ENCODE measurements at regions not wholly inside any gene's neighbourhood (a gene's known extent, or its start where the extent isn't known, plus 50 kb on each side); places are given as distances from the start of the nearest gene placed in this dataset.
A peak's percentile ranks its signal among the peaks of the same experiment; 100 is the strongest.
"Not testable (repeated sequence)": the region's sequence is repeated elsewhere in the genome, so short reads cannot be mapped to it uniquely, and the experiment has no call there.

DNA sequence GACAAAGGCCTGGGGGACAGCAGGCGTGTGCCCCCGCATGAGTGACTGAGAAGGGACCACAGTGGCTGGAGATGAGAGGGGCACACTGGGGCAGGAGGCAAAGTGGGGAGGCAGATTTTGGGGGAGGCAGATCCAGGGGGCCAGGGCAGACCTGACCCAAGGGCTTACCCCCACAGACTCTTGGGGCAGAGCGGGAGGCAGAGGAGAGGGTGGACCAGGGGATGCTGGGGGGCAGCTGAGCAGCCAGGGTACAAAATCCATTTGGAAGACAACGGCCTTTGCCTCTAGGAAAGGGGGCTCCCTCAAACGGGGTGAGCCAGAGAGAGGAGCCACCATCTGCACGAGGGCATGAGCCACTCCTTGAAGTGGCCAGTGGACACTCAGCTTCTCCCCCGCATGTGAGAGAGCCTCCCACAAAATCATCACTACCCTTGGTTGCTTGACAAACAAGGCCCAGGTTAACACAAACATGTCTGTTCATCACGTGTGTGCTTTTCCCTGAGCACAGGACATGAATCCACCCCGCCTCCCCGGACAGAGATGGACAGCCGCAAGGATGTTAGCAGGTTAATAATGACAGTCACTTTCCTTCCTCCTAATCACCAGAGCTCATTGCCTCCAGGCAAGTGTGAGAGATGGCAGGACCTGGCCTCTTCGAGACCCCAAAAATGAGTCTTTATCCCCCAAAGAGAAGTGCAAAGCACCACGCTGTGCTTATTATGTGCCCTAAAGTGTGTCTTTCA lies 72.0 kb upstream of the RAB6C start:
- no peak for DNase-seq

DNA sequence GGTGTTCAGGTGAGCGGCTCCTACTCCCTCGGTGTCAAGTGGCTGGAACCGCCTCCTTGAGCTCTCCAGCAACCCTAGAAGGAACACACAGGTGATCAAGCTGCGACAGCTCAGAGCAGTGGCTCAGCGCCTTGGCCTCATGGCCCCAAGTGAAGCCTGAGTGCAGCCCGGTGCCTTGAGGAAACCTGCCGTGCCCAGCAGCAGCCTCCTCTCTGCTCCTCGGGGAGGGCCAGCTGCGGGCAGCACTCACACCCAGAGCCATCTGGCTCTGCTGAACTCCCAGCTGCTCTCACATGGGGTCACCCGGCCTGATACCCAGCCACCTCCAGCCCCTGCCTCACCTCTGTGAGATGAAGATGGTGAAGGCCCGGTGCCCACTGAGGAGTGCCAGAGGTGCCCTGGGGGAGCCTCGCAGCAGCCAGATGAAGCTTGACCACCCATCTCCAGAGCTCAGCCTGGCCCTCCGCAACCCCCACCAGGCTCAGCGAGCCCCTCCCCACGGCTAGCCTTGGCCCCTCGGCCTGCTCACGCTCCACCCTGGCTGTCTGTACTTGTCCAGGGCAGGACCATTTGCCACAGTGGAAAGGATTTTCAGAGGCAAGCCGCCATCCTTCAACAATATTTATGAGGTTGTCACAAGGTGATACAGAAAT lies 70.6 kb upstream of the RAB6C start:
- DNase-seq, result no peak

DNA sequence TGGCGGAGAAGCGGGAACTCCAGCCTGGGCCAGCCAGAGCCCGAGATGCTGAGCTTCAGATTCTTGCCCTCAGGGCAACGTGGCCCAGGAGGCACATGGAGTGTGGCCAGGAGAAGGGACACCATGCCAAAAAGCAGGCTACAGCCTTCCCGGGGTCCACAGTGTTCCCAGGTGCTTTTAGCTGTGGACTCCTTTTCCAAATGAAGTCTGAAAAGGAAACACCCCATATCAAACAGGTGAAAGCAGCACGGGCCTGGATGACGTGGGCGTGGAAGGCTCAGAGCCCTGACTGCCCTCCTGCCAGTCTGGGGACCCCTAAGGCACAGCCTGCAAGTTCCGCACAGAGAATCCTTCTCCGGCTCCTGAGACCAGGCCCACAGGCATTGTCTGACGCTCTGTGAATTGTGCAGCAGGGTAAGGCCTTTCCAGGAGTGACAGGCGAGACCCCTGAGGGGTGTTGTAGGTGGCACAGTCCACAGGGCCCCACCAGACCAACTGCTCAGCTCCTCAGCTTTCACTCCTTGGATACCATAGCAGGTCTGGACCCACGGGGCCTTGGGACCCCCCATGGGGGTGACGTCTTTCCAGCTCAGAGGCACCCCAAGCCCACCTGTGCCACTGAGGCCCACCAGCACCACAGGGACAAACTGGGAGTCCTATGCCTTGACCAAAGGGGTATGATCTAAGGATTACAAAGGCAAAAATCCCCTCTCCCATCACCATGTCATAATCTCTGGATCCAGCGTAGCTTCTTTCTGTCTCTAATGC lies 69.6 kb upstream of the RAB6C start:
- no peak for DNase-seq

DNA sequence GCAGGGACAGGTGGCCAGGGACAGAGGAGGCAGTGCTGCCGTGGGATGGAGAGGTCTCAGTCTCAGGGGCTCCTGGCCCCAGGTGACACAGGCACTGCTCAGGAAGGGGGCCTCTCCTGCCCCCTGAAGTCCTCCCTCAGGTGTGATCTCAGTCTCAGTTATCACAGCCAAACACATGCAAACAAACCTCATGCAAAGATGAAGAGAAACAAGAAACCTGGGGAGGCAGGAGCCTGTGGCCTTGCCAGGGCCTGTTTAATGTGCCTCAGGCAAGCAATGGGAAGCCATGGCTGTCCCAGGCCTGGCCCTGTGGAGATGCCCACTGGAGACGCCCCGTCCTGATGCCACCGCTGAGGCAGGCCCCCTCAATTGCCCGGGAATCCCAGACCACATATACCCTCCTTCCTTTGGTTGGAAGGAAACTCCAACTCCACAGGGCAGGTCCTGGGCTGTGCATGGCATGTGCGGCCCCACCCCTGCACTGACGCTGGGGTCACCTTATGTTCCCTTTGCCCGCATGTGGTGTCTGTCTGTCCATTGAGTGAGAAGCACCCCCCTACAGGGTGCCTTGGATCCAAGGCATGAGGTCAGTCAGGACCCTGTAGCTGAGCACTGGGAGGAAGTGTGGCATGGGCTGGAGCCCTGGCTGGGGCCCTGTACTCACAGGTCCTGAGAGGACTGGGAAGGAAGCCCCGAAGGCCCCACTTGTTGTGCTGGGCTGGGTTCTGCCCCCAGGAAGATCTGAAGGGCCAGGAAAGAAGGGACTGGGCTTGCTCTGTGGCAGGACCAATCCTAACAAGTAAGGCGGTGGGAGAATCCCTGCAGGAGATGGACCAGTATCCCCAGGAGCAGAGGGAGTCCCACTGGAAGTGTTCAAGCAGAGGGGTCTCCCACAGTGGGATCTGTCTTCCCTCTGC lies 68.8 kb upstream of the RAB6C start:
- no peak for DNase-seq

DNA sequence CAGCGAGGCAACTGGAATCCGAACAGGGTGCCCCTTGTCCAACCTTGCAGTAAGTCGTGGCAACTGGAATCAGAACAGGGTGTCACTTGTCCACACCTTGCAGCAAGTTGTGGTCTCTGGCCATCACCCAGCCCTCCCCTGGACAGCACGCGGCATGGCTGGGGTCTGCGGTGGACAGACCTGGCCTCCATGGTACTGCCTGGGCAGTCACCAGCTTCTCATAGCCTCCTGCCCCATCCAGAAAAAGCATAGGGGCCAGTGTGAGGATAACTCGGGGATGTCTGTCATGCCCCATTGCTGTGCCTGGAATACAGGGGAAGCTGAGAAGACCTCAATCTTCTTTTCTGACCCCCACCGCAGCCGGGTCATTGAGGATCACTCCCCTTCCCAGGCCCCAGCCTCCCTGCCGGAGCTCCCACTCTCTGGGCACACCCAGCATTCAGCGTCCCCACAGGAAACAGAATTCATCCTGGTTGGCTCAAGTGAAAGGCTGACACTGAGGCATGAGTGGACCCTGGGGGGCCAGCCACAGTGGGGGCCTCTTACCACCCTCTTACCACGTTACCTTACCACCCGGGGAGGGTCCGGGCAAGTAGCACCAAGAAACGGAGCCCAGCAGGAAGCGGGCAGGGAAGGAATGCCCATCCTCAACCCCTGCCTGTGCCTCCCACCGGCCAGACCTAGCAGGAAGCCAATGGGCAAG lies 68.0 kb upstream of the RAB6C start:
- no peak for DNase-seq

DNA sequence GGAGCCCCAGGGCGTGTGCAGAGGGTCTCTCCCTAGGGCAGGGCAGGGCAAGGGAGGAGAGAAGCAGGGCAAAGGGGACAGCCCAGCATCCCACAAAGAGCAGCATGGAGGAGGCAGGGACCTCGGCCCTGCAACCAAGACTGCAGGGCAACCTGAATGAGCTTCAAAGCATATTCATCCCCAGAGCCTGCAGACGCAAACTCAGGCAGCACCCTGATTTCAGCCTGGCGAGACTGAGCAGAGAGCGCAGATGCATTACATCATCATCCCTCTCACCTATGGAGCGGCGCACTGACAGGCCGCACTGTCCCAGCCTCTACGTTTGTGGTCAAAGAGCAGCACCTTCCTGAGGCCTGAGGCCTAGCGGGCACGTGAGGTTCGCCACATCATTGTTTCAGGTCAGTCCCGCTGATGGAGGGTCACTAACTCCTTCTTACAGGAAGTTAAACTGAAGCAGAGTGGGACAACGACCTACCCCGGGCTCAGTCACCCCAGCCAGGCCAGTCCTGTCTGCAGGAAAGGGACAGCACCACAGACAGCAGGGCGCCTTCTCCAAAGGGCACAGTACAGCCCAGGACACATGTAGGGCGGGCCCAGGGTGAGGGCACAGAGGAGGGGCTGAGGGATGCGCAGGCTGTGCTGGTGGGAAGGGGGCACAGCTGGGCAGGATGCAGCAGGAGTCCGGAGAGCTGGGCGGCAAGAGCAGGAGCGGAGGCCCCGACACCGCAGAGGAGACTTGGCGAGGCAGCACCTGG lies 67.2 kb upstream of the RAB6C start:
- DNase-seq, result no peak

DNA sequence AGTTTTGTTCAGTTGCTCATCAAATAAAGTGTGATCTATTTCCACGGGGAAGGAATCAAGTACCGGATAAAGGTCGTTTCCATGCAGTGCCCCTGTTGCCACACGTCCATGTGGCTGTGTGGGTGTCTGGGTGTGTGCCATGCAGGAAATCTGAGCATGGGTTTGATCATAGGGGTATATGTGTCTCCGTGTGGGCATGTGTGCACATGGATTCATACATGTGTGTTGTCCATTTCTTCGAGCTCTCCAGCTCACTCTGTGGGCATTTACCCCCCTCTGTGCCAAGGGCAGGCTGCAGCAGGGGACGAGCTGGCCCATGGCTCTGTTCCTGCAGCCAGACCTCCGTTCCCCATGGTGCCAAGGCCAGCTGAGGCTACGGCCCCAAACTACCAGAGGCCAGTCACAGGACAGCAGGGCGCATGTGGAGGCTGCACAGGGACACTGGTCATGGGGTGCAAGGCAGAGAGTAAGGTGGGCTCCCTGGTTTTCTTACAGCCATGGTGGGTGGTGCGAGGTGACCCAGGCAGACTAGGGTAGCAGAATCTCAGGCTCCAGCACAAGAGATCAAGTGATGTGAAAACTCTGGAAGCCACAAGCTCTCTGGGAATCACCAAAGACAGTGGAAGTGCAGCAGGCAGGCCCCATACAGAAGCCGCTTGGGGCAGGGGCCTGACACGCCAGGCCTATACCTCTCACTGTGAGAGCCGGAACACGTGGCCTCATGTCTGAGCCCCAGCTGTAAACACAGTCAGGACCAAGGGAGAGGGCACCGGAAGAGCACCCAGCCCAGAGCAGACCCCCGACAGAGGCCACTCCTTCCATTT lies 66.4 kb upstream of the RAB6C start:
- no peak for DNase-seq

DNA sequence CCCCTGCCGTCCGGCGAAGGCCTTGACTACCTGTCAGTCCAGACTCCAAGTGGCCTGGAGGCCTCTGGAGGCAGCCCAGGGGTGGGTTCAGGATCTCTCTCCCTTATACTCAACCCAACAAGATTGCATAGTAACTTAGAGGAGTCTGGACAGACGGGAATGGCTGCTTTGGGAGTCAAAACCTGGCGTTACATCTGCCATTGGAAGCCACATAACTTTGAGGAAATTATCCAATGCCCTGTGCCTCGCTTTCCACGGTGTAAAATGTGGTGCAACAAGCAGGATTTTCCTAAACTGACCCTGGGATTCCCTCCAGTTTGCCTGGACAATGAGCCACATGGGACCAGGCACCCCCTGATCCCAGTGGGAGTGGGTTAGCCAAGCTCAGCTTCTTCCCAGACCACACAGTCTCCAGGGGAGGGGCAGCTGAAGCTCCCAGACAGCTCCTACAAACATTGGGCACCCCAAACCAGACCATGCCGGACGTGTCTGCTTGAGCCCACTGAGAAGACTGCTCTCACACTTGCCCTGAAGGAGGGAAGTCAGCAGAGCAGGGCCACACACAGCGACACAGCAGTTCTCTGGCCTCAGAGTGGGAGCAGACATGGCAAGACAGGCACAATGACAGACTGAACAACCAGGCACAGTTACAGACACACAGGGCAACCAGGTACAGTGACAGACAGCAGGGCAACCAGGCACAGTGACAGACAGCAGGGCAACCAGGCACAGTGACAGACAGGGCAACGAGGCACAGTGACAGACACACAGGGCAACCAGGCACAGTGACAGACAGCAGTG lies 65.6 kb upstream of the RAB6C start:
- DNase-seq, result no peak

DNA sequence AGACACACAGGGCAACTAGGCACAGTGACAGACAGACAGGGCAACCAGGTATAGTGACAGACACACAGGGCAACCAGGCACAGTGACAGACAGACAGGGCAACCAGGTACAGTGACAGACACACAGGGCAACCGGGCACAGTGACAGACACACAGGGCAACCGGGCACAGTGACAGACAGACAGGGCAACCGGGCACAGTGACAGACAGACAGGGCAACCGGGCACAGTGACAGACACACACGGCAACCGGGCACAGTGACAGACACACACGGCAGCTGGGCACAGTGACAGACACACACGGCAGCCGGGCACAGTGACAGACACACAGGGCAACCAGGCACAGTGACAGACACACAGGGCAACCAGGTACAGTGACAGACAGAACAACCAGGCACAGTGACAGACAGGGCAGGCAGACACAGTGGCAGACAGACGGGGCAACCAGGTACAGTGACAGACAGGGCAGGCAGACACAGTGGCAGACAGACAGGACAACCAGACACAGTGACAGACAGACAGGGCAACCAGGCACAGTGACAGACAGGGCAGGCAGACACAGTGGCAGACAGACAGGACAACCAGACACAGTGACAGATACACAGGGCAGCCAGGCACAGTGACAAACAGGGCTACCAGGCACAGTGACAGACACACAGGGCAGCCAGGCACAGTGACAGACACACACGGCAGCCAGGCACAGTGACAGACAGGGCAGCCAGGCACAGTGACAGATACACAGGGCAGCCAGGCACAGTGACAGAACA lies 64.7 kb upstream of the RAB6C start:
- no peak for DNase-seq

DNA sequence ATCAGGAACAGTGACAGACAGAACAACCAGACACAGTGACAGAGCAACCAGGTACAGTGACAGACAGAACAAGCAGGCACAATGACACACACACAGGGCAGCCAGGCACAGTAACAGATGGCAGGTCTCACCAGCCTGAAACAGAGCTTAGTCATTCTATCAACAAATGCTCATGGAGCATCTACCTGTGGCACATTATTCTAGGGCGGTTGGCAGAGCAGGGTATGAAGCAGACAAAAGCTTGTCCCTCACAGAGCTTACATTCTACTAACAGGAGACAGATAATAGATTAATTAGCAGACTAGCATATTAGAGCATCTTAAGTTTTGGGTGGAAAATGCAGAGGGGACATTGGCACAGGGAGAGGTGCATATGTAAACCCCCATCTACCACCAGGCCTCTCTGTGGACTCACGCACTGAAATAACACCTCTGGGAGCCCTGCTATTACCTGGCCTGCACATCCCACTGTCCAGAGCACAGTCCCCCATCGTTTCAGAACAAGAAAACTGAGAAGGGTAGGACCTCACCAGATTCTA lies 64.1 kb upstream of the RAB6C start:
- no peak for DNase-seq

DNA sequence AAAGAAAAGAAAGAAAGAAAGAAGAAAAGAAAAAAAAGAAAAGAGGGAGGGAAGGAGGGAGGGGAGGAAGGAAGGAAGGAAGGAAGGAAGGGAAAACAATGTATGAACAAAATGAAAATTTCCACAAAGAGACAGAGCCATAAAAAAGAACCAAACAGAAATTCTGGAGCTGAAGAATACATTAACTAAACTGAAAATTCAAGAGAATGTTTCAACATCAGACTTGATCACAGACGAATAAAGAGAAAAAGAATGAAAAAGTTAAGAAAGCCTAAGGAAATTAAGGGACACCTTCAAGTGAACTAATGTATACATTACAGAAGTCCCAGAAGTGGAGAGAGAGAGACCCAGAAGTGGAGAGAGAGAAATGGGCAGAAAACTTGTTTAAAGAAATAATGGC lies 60.9 kb upstream of the RAB6C start:
- DNase-seq, result no peak

DNA sequence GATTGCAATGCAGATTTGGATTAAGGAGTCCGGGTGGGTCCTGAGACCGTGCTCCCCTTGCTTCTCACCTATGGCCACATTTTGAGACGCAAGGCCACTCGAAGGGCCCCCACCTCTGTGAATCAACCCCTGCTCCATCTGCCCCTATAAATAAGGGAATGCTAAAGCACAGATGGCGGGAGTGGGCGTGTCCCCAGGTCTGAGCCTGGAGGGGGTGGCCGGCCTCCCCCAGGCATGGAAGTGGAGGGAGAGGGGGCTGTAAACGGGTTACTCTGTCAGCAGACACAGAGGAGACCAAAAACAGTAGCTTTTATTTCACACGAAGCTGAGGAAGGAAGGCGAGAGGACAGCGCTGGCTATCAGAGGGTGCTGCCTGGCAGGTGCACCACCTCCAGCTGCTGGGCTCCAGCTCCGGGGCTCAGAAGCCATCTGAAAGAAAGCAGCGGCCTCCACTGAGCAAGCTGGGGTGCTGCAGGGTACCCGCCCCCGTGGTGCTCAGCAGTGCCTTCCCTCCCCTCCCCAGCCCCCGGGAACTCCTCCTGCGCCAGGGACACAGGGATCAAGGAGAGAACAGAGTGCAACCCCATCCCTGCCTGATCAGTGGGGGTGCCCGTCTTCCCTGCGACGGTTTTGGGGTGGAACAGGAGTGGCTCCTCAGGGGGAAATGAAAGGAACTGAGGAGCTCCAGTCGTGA lies 56.7 kb upstream of the RAB6C start:
- DNase-seq, result peak; percentile 54

DNA sequence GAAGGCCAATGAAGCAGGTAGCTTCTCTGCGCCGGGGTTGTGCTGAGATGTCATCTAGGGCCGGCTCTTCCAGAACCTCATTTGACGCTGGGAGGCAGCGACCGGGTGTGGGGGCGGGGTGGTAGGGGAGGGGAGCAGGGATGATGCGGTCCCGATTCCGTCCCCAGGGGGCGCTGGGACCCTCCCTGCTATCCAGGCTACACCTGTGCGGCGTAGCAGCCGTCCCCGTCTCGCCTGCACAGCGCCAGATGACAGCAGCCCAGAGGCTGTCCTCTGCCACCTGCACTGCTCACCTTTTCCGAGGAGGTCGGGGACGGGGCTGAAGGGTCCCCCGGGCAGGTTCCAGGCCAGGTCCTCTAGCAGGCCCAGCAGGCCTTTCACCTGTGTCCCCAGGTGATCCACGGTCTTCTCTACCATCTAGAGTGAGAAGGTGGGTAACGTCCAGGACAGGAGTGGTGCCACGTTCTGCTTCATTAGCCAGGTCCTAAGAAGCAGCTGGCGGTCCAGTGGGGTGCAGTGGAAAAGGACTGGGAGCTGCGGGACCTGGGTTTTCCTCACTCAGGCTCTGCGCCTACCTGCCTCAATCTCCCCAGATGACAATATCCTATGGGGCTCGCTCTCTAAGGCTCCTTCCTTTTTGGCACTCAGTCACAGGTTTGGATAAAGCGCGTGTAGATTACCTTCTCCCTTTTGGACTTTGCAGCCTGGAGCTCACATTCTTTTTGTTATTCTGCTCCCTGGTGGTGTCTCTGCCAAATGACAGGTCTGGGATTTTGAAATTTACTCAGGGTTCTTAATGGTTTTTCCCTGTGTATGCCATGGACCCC lies 56.0 kb upstream of the RAB6C start:
- DNase-seq, result peak; percentile 77

DNA sequence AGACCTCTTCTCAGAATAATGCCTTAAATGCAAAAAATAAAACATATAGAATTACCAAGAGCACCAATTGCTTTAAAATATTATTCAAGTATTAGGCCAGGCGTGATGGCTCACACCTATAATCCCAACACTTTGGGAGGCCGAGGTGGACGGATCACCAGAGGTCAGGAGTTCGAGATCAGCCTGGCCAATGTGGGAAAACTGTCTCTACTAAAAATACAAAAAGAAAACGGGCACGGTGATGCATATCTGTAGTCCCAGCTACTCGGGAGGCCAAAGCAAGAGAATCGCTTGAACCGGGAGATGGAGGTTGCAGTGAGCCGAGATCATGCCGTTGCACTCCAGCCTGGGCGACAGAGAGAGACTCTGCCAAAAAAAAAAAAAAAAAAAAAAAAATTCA lies 55.4 kb upstream of the RAB6C start:
- DNase-seq, result not testable (repeated sequence)

DNA sequence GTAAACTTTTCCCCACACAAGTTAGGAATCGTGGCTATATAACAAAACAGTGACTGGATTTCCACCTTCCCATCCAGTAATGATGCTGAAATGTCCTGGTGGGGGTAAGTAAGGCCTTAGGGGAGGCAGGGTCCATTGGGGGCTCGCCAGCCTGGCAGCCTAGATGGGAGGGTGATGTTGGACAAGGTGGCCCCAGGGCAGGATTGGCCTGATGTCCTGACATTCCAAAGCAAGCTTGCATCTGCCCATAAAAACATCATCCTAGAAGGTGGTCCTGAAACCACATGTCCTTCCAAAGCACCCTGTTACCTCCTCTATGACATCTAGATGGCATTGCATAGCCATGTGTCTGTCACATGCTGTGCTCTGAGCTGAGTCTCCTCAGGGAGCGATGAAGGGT lies 54.1 kb upstream of the RAB6C start:
- DNase-seq, result no peak

DNA sequence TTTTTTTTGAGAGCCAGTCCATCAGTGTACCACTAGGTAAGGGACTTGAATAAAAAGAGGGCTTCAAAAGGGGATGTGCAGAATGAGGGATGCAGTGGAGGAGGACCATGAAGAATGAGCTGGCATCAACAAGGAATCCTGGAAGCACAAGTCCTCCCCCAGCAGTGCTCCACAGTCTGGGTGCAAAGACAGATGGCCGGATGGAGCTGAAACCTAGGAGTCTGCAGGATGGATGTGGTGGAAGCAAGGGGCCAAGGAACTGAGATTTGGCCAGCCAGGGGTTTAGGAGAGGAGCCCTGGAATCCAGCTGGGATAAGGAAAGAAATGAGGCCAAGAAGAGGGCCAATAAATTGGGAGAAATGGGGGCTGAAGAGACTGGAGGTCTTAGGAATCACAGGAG lies 51.8 kb upstream of the RAB6C start:
- DNase-seq, result no peak
